Stimulated activated CD8-positive, alpha-beta memory T cell treated with anti-CD3 and anti-CD28 coated beads, Interleukin-7, amount 100 ng/mL, for 48 hours (primary cell): ENCODE measurements at regions not wholly inside any gene's neighbourhood (a gene's known extent, or its start where the extent isn't known, plus 50 kb on each side); places are given as distances from the start of the nearest gene placed in this dataset.
"Not testable (repeated sequence)": the region's sequence is repeated elsewhere in the genome, so short reads cannot be mapped to it uniquely, and the experiment has no call there.

Experiments used
- DNase-seq, 2 donors: peaks; one replicate each; pipeline ENCODE4 v3.0.0-alpha.2; 2020; ENCODE audit warnings: low read depth in 1 of 2; ENCODE audit errors: extremely low read depth in 1 of 2

- DNase-seq = not testable (repeated sequence)
These were observed 4461.2 kb upstream of the TPTE start for GRCh38 chr21:6060054-6060681.

- DNase-seq = not testable (repeated sequence)
These were observed 4454.9 kb upstream of the TPTE start for GRCh38 chr21:6066320-6066985.

DNA sequence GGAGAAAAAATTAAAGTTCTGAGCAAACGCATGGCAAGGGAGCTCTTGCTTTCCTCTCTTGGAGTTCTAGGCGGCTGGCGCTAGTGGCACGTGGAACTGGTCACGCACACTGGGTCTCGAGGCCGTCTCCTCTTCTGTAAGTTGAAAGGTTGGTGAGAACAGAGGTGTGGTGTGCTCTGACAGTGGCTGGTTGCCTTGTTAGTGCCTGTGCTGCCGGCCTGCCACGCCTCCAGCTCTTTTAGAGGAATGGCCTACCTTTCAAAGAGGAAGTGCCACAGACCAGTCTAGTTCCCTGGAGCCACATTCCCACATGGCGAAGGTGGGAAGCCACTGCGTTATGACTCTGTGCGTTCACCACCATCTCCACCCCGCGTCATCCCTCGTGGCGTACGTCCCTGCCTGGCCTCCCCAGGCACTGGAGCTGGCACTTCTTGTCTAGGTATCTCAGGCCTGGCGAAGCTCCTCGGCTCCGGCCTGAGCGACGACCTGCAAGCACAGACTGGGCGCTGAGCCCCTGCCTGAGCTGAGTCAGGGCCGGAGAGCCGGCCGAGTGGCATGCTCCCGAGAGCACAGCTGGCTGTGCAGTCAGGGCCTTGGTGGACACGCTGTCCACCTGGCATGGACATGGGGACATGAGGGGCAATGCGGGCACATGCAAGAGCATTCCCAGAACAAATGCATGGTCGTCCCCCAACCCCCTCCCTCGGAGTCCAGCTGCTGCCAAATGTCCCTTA, 4453.1 kb upstream of the TPTE start:
- DNase-seq = not testable (repeated sequence)

- not testable (repeated sequence) for DNase-seq
These were observed 4451.2 kb upstream of the TPTE start for GRCh38 chr21:6070213-6070612.

DNA sequence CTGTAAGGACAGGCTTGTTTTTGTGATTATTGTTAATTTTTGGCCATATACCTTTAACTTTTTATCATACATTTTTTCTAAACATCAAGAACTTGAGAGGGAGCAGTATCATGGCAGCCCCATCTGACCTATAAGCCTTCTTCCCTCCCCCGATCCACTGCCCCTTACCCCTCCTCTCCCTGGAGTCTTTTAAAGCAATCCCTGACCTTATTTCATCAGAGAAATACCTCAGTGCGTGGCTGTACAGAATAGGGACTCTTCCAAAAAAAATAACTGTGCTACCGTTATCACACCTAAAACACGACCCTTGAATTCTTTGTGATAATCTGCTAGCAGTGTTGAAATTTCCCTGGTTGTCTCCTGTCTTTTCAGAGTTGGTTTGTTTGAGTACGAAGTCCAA, 4448.7 kb upstream of the TPTE start:
- DNase-seq = not testable (repeated sequence)

- DNase-seq = not testable (repeated sequence)
These were observed 4447.2 kb upstream of the TPTE start for GRCh38 chr21:6073993-6074705.

DNA sequence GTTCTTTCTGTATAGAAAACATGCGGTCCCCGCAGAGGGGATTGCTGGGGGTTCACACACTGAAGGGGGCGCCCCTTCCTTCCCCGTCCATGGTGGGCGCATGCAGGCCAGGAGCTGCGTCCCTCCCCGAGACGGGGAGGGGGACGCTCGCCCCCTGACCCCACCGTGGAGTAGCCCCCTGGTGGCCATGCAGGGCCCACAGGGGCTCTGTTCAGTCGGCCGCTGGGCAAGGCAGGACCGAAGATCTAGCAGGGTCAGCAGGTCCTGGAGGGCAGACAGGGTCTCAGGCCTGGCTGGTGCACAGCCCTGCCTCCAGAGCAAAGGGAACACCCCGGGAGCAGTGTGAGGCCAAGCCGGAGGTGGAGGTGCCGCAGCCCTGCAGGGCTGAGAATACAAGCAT, 4446.4 kb upstream of the TPTE start:
- DNase-seq = not testable (repeated sequence)

DNA sequence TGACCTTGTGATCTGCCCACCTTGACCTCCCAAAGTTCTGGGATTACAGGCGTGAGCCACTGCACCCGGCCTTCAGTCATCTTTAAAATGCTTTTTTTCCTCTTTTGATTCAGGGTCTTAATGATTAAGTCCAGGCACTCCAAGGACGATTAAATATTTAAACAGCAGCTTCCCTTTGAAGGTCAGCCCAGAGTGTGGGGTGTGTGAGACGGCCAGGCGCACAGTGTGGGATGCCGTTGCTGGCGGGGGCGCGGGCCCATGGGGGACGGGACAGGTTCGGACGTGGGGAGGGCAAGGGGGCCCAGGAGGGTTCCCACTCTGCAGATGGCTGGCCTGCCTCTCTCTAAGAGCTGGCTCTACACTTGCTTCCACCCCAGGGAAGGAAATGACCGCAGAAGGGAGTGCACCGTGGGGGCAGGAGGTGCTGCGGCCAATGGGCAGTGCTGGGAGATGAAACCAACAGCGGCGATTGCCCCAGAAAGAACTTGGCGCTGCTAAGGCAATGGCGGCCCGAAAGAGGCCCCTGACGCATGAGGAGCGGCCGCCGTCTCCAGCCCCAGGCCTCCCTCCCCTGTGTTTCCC, 4445.7 kb upstream of the TPTE start:
- not testable (repeated sequence) for DNase-seq

DNA sequence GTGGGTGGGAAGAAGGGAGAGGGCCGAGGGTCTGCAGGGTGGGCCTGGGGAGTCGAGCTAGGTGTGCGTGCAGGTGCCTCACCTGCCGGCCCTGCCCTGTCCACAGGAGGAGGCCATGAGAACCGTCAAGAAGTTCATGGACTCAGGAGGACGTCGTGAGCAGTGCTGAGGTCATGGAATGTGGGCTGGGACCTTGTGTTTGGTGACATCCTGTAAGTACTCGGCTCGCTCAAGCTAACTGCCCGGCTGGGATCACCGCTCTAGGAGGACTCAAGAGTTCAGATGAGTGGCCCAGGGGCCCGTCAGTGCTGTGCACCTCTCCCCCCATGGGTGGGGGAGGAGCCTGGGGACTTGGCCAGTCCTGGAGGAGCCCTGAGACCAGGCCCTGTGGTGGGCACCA, 4444.0 kb upstream of the TPTE start:
- DNase-seq = not testable (repeated sequence)

DNA sequence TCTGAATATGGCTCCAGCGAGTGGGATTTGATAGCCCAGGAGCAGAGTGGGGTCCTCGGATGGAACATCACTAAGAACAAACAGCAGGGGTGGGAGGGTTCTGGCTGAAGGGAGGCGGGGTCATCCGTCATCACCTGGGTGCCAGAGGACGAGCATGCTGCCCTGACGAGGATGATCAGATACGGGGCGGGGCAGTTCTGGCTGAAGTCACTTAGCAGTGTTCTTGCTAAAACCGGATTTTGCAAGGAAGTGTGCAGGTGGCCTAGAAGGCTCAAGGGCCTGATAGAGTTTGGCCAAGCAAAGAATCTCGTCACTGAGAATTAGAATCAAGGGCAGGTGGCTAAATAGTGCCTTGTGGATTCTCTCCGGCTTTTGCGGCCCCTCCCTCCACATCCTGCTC, 4442.5 kb upstream of the TPTE start:
- not testable (repeated sequence) for DNase-seq

DNA sequence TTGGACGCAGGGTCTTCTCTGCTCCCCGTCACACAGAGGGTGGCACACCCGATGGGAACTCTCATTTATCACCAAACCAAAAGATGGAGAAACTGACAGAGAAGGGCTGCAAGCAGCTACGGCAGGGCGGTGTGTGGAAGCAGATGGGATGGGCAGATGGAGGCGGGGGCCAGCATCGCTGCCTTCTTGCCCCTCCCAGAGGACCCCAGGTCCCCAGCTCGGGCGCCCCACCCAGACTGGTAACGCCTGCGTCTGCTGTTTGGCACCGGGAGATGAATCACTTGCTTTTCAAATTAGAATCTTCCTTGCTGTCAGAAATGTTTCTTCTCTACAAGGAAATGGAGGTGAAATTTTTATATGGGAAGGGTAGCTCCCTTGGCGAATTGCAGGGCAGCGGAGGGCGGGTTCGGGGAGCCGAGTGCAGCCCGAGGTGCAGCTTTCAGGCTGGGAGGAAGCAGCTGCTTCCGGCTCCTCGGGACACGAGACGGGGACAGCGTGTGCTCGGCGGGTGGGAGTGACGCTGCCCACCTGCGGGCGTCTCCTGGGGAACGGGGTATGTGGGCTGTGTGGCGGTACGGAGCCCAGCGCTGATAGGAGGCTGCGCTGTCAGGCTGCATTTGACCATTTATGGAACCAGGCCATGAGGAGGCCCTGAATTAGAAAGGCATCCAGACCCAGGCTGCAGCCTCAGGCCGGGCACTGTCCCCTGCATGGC, 4440.3 kb upstream of the TPTE start:
- not testable (repeated sequence) for DNase-seq

DNA sequence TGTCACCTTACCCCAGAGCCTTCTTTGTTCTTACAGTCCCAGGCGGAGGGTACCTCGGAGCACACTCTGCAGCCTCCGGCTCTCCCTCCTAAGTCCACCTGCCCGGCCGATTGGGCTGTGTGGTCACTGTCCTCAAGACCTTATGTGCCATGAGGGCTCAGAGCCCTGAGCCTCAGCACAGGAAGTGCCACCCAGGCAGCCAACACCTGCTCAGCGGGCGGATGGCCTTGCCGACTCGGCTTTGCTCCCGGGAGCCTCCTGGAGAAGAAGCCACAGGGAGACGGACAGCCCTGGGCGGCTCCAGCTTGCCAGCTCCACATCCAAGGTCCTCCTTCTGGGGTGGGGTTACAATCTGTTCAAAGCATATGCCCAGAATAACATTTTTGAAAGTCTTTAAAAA, 4439.2 kb upstream of the TPTE start:
- DNase-seq = not testable (repeated sequence)

DNA sequence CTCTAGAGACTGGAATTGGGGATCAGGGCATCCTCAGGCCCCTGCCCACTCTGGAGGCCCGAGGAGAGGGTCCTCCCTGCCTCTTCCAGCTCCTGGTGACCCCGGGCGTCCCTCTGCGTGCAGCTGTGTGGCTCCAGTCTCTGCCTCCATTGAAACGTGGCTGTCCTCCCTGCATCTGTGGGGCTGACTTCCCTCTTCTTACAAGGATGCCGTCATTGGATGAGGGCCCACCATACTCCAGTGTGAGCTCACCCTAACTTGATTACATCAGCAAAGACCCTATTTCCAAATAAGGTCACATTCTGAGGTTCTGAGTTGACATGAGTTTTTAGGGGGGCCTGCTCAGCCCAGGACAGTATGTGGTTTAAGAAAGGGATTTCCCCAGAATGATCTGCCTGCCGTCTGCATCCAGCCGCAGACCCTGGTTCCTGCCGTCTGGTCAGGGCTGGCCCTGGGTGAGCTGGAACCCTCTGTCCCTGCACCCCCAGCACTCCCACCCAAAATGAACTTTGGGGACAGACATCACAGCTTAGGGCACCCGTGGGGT, 4437.7 kb upstream of the TPTE start:
- not testable (repeated sequence) for DNase-seq

DNA sequence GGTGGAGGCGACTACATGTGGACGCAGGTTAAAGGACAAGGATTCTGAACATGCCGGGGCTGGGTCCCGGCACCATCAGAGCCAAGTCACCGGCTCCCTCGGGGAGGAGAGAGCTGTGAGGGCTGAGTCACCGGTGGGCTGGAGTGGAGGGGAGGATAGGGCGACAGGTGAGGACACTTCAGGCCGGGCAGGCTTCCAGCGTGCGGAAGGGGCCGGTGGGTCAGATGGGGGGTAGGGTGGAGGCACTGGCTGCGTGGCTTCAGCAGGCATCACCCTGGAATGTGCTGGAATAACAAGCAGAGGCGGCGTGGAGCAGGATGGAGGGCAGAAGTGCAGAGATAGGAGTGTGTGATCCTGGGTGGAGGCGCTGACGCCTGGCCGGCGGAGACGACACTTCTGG, 4435.3 kb upstream of the TPTE start:
- DNase-seq = not testable (repeated sequence)

DNA sequence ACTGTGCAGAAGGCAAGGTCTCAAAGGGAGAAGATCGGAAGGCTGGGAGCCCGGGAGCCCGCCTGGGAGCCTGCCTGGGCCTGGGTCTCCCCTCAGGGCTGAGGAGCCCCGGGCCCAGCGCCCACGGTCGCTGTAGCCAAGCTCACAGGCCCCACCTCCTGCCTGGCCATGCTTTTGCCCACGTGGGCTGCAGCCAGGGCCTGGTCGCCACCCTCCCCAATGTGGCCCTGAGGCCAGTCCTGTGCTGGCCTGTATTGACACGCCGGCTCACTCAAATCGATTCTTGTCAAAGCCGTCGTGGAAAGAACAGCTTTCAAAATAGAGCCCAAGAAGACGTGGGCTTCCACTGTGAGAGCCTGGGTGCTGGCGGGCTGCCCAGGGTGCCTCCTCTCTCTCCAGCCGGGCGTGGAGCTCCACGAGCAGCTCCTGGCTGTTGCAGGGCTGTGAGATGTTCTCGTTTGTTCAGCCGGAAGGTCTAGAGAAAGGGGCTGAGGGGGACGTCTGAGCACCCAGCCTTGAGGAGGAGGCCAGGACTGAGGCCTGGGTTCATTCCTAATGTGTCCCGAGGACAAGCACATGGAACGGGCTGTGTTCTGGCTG, 4433.7 kb upstream of the TPTE start:
- not testable (repeated sequence) for DNase-seq

DNA sequence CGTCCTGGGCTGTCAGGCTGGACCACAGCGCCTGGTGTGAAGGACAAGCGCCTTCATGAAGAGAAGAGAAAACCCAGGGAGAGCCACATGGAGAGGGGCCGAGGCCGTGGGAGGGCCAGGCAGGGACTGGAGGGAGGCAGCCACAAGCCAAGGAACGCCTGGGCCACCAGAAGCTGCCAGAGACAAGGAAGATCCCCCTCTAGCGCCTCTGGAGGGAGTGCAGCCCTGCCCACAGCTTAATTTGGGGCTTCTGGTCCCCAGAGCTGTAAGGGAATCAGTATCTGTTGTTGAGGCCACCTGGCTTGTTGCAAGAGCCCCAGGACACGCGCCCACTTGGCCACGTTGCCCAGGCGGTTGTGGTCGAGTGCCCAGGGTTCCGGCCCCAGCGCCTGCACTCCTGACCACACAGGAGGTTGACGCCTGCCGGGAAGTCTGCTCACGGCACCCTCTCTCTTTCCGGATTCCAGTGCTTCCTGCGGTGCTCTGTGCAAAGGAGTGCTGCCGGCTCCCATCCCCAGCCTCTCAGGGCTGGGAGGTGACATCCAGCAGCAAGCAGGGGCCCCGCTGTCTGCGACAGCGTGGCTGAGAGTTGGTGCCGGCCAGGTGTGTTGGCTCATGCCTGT, 4431.0 kb upstream of the TPTE start:
- not testable (repeated sequence) for DNase-seq

DNA sequence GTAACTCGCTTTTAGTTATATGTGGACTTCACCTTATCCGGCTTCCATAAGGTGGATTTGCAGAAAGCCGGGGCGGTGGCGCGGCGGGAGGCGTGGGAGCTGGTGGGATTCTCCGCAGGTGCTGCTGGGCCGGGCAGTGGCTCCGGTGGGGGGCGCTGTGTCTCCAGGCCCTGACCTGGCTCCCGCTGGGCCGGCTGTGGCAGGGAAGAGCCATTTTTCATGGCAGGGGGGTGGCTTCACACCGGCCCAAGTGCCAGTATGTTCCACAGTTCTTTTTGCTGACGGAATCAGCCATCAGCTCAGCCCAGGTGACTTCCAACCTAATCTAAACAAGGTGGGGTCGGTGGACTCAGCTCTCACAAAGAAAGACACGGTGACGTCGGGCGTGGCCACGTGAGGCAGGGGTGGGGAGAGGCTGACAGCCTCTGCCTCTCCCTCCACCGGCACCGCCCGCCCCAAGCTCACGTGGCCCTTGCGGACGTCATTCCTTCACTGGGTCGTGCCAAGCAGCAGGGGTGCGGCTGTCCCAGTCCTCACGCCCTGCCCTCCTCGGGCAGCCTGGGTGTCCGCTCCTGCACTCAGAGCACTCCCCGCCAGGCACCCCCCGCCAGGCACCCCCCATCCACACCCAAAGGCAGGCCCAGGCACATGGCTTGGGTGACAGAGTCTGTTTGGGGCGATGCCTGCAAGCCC, 4429.9 kb upstream of the TPTE start:
- not testable (repeated sequence) for DNase-seq

DNA sequence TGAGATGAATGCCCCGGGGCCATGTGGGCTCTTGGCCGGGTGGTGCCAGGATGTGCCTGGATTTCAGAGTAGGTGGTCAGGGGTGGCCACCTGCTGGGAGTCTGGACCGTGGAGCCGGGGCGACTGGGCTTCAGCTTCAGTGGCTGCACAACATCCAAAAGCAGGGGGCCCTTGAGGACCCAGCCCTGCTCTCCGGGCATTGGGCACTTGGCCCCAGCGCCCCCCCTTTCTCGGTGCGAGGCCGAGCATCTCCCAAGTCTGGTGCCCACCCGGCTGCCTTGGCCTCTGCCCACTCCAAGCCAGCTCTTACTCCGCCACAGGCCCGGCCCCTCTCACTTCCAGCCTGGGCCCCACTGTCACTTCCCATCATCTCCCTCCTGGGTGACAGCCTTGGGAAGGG, 4429.0 kb upstream of the TPTE start:
- not testable (repeated sequence) for DNase-seq
